ENCODE measurements at regions not wholly inside any gene's neighbourhood (a gene's known extent, or its start where the extent isn't known, plus 50 kb on each side); places are given as distances from the start of the nearest gene placed in this dataset.

GRCh38 chr2:66324909-66325528, 109.9 kb upstream of the MEIS1 start:
- H3K9me3 ChIP-seq = no peaks in the 10 kb centered on the region
- intact Hi-C loops (cut with DNase I) = no loop called here
- TF ChIP-seq, protein P1, sequence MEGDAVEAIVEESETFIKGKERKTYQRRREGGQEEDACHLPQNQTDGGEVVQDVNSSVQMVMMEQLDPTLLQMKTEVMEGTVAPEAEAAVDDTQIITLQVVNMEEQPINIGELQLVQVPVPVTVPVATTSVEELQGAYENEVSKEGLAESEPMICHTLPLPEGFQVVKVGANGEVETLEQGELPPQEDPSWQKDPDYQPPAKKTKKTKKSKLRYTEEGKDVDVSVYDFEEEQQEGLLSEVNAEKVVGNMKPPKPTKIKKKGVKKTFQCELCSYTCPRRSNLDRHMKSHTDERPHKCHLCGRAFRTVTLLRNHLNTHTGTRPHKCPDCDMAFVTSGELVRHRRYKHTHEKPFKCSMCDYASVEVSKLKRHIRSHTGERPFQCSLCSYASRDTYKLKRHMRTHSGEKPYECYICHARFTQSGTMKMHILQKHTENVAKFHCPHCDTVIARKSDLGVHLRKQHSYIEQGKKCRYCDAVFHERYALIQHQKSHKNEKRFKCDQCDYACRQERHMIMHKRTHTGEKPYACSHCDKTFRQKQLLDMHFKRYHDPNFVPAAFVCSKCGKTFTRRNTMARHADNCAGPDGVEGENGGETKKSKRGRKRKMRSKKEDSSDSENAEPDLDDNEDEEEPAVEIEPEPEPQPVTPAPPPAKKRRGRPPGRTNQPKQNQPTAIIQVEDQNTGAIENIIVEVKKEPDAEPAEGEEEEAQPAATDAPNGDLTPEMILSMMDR (IDR thresholded peaks at IDR 0.05) = no peak
- no peak overlapping the region for H3K4me3 ChIP-seq
- H3K27me3 ChIP-seq = no peaks in the 10 kb centered on the region
- H3K36me3 ChIP-seq = no peaks in the 10 kb centered on the region
- no peak overlapping the region for H3K27ac ChIP-seq
- no peak for DNase-seq (ENCODE audit: low spot score in 2 of 2)
- H3K4me1 ChIP-seq = no peaks in the 10 kb centered on the region

- intact Hi-C loops (cut with DNase I) = no loop called here
- Histone ChIP-seq H3K4me1 (no peaks in the 10 kb centered on the region), H3K36me3 (no peaks in the 10 kb centered on the region), H3K27ac (no peak overlapping the region), H3K9me3 (no peaks in the 10 kb centered on the region), H3K27me3 (no peaks in the 10 kb centered on the region), H3K4me3 (no peak overlapping the region)
- TF ChIP-seq, protein P1 (IDR thresholded peaks at IDR 0.05) = no peak
- DNase-seq (ENCODE audit: low spot score in 2 of 2) = no peak
Measured at GRCh38 chr2:66324356-66324755, 110.6 kb upstream of the MEIS1 start.

DNA sequence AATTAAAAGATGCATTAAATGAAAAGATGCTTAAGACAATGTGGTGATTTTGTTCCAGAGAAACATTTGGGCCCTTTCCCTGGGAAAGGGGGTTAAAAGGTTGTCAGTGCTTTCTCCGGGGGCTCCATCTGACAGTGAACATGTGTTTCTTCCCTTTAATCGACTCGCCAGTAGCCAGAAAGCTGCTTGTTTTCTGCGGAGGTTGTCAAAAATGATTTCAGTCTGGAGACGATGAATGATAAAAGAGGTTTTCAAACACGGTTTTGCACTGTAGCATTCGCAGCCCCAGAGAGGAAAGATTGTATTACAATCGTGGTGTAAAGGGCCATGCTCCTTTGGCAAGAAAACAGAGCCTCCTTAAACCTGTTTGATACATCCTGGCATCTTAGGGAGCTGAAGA, 111.5 kb upstream of the MEIS1 start:
- intact Hi-C loops (cut with DNase I) = no loop called here
- no peak for DNase-seq (ENCODE audit: low spot score in 2 of 2)
- Histone ChIP-seq H3K27me3 (no peaks in the 10 kb centered on the region), H3K4me3 (no peak overlapping the region), H3K4me1 (no peaks in the 10 kb centered on the region), H3K9me3 (no peaks in the 10 kb centered on the region), H3K27ac (no peak overlapping the region), H3K36me3 (no peaks in the 10 kb centered on the region)
- TF ChIP-seq, protein P1 (IDR thresholded peaks at IDR 0.05) = no peak

DNA sequence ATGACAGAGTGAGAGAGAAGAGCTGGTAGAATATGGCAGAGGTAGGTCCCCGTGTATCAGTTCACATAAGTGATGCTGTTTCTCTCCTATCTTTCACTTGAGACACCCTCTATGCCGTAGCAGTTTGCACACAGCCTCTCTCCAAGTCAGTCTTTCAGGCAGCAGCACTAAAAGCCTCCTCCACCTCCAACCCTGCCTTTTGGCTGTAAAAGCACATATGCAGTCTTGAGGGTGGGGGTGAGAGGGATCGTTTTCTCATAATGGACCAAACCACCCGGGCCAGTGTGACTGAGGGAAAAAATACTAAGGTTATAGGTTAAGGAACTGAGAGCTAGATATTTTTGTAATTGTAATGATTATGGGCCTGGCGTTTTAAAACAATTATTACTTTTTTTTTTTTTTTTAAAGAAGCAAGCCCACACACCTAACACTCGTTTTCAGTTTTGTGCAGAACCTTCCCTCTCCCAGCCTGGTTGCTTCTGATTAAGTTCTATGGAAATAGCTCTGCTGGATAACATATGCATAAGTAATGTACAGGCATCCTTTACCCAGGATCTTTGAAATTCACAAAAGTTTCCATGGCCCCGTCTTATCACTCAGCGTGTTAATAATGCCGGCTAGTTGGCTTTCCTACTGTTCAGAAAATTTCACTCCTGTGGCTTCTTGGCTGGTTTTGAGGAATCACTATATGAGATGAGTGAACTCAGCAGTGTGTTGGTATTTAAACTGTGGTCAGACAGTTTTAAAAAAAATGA, 112.2 kb upstream of the MEIS1 start:
- no peak overlapping the region for H3K4me3 ChIP-seq
- no peaks in the 10 kb centered on the region for H3K4me1 ChIP-seq
- TF ChIP-seq, protein P1 (IDR thresholded peaks at IDR 0.05) = no peak
- H3K27ac ChIP-seq = no peak overlapping the region
- DNase-seq (ENCODE audit: low spot score in 2 of 2) = no peak
- no peaks in the 10 kb centered on the region for H3K9me3 ChIP-seq
- no peaks in the 10 kb centered on the region for H3K27me3 ChIP-seq
- no peaks in the 10 kb centered on the region for H3K36me3 ChIP-seq
- intact Hi-C loops (cut with DNase I) = no loop called here

- no peak for DNase-seq (ENCODE audit: low spot score in 2 of 2)
Measured at GRCh38 chr2:66318009-66318561, 116.8 kb upstream of the MEIS1 start.

More at GRCh38 chr2:66318009-66318561, 116.8 kb upstream of the MEIS1 start:
- Histone ChIP-seq H3K27ac (no peak overlapping the region), H3K36me3 (no peaks in the 10 kb centered on the region), H3K4me3 (no peak overlapping the region), H3K4me1 (no peaks in the 10 kb centered on the region), H3K9me3 (peaks cover 0 to under 1% of the 10 kb centered on the region in 2 donors), H3K27me3 (no peaks in the 10 kb centered on the region)
- intact Hi-C loops (cut with DNase I) = no loop called here
- TF ChIP-seq, protein P1 (IDR thresholded peaks at IDR 0.05) = no peak

All from ascending aorta (tissue), 2 donors.